ENCODE measurements at regions not wholly inside any gene's neighbourhood (a gene's known extent, or its start where the extent isn't known, plus 50 kb on each side); places are given as distances from the start of the nearest gene placed in this dataset.

DNA sequence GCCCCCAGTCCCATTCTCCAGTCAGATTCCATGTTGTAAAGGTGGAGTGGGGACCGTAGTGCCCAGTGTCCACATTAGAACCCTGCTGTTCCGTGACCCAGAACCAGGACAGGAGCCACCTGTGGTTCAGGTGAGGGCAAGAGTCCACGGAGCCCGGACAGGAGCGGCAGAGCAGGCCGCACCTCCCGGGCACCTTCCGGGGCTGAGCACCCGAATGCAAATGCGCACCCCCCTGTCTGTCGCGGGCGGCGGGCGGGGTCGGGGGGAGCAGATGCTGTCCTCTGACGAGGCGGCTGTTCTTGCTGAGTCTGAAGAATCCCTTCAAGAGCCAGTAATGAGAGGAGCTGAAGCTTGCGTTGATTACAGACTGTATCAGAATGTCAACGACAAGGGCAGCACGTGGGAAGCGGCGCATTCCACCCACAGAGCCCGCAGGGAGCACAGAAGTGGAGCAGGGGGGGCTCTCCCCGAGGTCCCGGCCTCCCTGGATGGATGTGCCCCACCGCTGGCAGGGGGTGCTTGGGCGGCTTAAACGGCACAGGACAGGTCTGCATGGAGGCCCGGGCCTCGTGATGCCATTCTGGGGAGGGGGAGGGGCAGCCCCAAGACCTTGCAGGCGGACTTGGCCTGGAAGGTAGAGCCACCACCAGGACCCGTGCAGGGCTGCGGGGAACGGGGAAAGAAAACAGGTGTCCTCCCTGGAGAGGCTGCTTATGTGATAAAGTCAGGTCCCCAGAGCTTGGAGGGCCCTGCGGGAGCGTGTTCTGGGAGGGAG lies 407.5 kb upstream of the RNF32 start:
- Histone ChIP-seq H3K4me1 (ENCODE audit: insufficient read depth, low read length) (no peaks in the 10 kb centered on the region), H4K20me1 (ENCODE audit: insufficient read depth, low read length) (no peaks in the 10 kb centered on the region), H3K36me3 (ENCODE audit: insufficient read depth, low read length) (no peaks in the 10 kb centered on the region), H3K27ac (ENCODE audit: low read depth, low read length) (no peak overlapping the region), H2AFZ (ENCODE audit: low read length) (no peak overlapping the region), H3K4me3 (ENCODE audit: insufficient read depth, low read length) (no peak overlapping the region), H3K4me2 (ENCODE audit: insufficient read depth, low read length) (no peak overlapping the region), H3K27me3 (ENCODE audit: insufficient read depth, low read length) (no peaks in the 10 kb centered on the region), H3K9me3 (ENCODE audit: low read depth, low read length) (peaks cover 3% of the 10 kb centered on the region), H3K79me2 (ENCODE audit: insufficient read depth, low read length) (no peaks in the 10 kb centered on the region)
- TF ChIP-seq, protein P1, sequence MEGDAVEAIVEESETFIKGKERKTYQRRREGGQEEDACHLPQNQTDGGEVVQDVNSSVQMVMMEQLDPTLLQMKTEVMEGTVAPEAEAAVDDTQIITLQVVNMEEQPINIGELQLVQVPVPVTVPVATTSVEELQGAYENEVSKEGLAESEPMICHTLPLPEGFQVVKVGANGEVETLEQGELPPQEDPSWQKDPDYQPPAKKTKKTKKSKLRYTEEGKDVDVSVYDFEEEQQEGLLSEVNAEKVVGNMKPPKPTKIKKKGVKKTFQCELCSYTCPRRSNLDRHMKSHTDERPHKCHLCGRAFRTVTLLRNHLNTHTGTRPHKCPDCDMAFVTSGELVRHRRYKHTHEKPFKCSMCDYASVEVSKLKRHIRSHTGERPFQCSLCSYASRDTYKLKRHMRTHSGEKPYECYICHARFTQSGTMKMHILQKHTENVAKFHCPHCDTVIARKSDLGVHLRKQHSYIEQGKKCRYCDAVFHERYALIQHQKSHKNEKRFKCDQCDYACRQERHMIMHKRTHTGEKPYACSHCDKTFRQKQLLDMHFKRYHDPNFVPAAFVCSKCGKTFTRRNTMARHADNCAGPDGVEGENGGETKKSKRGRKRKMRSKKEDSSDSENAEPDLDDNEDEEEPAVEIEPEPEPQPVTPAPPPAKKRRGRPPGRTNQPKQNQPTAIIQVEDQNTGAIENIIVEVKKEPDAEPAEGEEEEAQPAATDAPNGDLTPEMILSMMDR (IDR thresholded peaks at IDR 0.05; ENCODE audit: extremely low read depth, low read depth, low read length), result no peak
- no peak for DNase-seq (ENCODE audit: insufficient read length, low spot score, missing footprints)

DNA sequence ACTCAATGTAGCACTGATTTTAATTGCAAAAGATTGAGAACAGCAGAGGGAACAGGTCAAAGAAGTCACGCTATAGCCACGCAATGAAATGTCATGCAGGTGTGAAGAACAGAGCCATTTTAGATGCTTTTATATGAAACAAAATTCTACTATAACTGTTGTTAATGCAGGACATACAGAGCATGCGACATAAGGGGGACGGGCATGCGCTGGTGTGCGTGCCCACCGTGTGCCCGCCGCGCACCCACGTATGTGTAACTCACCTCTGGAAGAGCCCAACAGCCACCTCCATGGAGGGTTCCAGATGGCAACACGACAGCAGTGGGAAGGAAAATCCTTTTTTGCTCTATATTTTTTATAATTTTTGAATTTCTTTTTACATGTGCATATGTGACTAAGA lies 410.0 kb upstream of the RNF32 start:
- H3K27ac ChIP-seq (ENCODE audit: low read depth, low read length), result no peak overlapping the region
- DNase-seq (ENCODE audit: insufficient read length, low spot score, missing footprints), result no peak
- no peak overlapping the region for H3K4me2 ChIP-seq (ENCODE audit: insufficient read depth, low read length)
- no peaks in the 10 kb centered on the region for H3K4me1 ChIP-seq (ENCODE audit: insufficient read depth, low read length)
- no peak overlapping the region for H2AFZ ChIP-seq (ENCODE audit: low read length)
- H4K20me1 ChIP-seq (ENCODE audit: insufficient read depth, low read length), result no peaks in the 10 kb centered on the region
- no peaks in the 10 kb centered on the region for H3K27me3 ChIP-seq (ENCODE audit: insufficient read depth, low read length)
- no peaks in the 10 kb centered on the region for H3K79me2 ChIP-seq (ENCODE audit: insufficient read depth, low read length)
- no peaks in the 10 kb centered on the region for H3K36me3 ChIP-seq (ENCODE audit: insufficient read depth, low read length)
- H3K9me3 ChIP-seq (ENCODE audit: low read depth, low read length), result peaks cover 6% of the 10 kb centered on the region
- TF ChIP-seq, protein P1 (IDR thresholded peaks at IDR 0.05; ENCODE audit: extremely low read depth, low read depth, low read length), result no peak
- H3K4me3 ChIP-seq (ENCODE audit: insufficient read depth, low read length), result no peak overlapping the region

DNA sequence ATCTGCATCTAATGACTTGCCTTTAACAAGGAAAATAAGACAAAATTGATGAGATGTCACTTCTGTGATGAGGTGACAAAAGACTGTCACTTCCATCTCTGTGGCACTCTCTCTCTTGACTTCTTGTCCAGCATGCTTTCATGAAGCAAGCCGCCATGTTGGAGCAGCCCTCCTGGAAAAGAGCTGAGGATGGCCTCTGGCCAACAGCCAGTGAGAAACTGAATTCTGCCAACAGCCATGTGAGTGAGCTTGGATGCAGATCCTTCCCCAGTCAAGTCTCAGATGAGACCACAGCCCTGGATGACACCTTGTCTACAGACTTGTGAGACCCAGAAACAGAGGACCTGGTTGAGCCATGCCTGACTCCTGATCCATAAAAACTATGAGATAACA lies 412.6 kb upstream of the SHH start:
- Histone ChIP-seq H3K27ac (ENCODE audit: low read depth, low read length) (no peak overlapping the region), H4K20me1 (ENCODE audit: insufficient read depth, low read length) (no peaks in the 10 kb centered on the region), H3K4me2 (ENCODE audit: insufficient read depth, low read length) (no peak overlapping the region), H3K79me2 (ENCODE audit: insufficient read depth, low read length) (no peaks in the 10 kb centered on the region), H2AFZ (ENCODE audit: low read length) (no peak overlapping the region), H3K9me3 (ENCODE audit: low read depth, low read length) (peaks cover 6% of the 10 kb centered on the region), H3K4me1 (ENCODE audit: insufficient read depth, low read length) (no peaks in the 10 kb centered on the region), H3K27me3 (ENCODE audit: insufficient read depth, low read length) (no peaks in the 10 kb centered on the region), H3K4me3 (ENCODE audit: insufficient read depth, low read length) (no peak overlapping the region), H3K36me3 (ENCODE audit: insufficient read depth, low read length) (no peaks in the 10 kb centered on the region)
- TF ChIP-seq, protein P1 (IDR thresholded peaks at IDR 0.05; ENCODE audit: extremely low read depth, low read depth, low read length), result no peak
- no peak for DNase-seq (ENCODE audit: insufficient read length, low spot score, missing footprints)

DNA sequence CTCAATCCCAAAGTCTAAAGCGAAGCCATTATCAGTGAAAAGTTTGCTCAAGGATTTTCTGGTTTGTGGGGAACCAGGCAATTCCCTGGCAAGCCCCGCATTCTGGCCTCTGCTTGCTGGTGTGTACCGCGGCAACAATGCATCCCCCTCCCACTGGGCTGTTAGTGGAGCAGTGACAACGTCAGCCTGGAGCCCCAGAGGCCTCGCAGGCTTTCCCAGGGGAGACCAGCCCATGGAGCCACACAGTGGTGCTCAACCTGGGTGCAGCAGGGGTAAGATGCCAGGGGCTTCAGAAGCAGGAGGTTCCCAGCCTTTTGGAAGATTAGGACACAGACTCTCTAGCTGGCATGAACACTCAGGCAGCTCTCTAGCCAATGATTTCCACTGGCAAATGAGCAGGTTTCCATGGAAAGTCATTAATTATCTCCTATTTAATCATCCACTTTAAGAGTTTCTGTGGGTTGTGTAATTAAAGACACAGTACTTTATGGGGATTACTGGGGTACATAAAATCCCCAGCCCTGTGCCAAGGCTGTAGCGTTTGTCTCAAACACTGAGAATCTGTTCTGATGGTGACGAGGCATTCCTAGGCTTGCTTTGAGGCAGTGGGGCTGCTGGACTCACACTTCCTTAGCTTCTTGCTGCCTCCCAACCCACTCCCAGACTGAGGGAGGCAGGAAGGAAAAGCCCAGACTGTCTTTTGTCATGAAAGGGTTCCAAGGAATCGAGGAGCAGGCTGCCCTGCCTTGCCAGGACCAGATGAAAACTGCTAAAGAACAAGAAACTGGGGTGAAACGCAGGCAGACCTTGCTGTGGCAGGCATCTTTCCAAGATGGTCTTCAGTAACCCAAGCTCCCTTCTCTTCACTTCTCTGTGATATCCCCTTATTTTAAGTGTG lies 411.9 kb upstream of the SHH start:
- Histone ChIP-seq H3K27me3 (ENCODE audit: insufficient read depth, low read length) (no peaks in the 10 kb centered on the region), H3K79me2 (ENCODE audit: insufficient read depth, low read length) (no peaks in the 10 kb centered on the region), H4K20me1 (ENCODE audit: insufficient read depth, low read length) (no peaks in the 10 kb centered on the region), H3K27ac (ENCODE audit: low read depth, low read length) (no peak overlapping the region), H3K4me1 (ENCODE audit: insufficient read depth, low read length) (no peaks in the 10 kb centered on the region), H3K9me3 (ENCODE audit: low read depth, low read length) (peaks cover 6% of the 10 kb centered on the region), H3K36me3 (ENCODE audit: insufficient read depth, low read length) (no peaks in the 10 kb centered on the region), H3K4me3 (ENCODE audit: insufficient read depth, low read length) (no peak overlapping the region), H3K4me2 (ENCODE audit: insufficient read depth, low read length) (no peak overlapping the region), H2AFZ (ENCODE audit: low read length) (no peak overlapping the region)
- TF ChIP-seq, protein P1 (IDR thresholded peaks at IDR 0.05; ENCODE audit: extremely low read depth, low read depth, low read length), result no peak
- no peak for DNase-seq (ENCODE audit: insufficient read length, low spot score, missing footprints)

All from osteoblast (primary cell).